ENCODE measurements at regions not wholly inside any gene's neighbourhood (a gene's known extent, or its start where the extent isn't known, plus 50 kb on each side); places are given as distances from the start of the nearest gene placed in this dataset.

GRCh38 chr21:38702196-38702595 is 103.5 kb upstream of the ETS2 start:
- no peak for DNase-seq (ENCODE audit: low spot score)

GRCh38 chr21:38709876-38710275 is 95.9 kb upstream of the ETS2 start:
- DNase-seq (ENCODE audit: low spot score): no peak

DNA sequence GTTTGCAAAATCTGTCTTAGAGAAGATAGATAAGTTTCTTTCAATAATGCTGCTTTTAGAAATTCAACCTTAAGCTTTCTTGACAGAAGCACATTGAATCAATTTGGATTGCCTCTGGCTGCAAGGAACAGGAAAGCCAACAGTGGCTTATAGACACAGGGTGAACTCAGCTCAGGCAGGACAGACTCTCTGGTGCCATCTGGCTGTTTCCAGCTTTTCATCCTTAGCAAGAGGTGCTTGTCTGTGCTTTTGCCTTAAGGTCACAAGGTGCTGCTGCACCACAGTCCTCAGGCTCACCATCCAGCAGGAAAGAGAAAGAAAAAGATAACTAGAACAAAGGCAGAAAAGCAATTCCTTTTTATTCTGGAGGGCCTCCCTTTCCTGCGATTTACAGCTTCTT is 93.7 kb upstream of the ETS2 start:
- peak; percentile 29 for DNase-seq (ENCODE audit: low spot score)

GRCh38 chr21:38712664-38713063 is 93.1 kb upstream of the ETS2 start:
- no peak for DNase-seq (ENCODE audit: low spot score)

DNA sequence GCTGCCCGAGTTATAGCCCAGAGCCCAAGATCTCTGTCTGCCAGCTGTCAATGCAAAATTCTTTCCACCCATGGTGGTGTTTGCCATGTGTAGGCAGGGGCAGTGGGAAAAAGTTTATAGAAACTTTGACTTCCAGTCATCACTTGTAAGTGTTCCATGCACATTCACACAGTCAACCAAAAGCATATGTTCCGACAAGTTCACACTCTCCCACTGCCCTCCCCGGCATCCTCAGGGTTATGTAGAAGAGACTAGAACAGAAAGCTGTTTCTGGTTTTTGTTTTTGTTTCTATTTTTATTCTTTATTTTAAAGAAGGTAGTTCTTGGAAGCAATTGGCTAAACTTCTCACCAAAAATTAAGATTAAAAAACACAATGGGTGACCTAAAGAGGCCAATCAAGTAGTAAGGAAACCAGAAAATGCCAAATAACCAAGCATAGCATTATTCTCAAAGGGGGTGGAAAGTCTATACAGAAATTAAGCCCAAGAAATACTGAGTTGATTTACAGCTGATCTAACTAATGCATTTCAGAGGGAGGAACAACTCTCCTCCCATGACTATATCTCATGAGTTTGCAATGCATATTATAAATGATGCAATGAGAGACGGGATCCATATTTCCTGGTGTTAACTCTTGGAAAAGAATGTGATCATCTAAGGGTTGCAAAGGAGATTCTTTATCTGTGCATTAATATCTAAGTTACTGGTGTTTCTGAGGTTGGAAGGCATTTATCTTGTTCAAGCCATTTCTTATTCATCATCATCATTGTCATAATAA is 91.5 kb upstream of the ETS2 start:
- DNase-seq (ENCODE audit: low spot score): no peak

DNA sequence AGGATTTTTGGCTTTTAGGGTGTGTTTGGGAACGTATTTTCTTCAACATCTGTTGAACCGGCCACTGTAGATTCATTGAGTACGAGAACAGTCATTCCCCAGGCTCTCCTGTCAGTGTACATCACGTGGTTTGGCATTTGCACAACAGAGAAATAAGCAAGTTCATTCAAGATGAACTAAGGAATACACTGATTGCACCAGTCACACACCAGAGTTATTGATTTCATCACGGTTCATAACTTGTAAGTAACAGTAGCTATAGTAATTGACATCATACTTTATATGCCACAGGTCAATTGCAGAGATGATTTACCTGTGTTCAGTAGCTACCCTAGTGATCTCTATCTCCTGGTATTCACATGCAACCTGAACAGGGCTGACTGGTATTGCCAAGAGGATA is 90.7 kb upstream of the ETS2 start:
- no peak for DNase-seq (ENCODE audit: low spot score)

DNA sequence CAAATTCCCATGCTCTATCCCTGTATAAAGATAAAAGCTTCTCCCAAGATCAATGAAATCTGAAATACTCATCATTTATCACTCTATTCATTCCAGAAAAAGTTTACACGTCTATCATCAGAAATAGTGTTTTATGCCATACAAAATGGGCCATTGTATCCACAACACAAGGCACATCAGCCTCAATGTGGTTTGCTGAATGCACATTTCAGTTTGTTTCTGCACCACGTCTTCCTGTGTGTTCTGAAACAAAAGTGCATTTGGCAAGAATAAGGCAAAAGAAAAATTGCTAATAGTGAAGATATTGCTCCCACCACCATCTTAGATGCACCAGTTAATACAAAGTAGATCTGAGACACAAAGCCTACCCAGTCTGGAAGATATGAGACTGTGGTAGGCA is 89.6 kb upstream of the ETS2 start:
- DNase-seq (ENCODE audit: low spot score): no peak

GRCh38 chr21:38716942-38717341 is 88.8 kb upstream of the ETS2 start:
- DNase-seq (ENCODE audit: low spot score): no peak

GRCh38 chr21:38718481-38718880 is 87.2 kb upstream of the ETS2 start:
- DNase-seq (ENCODE audit: low spot score): no peak

GRCh38 chr21:38720074-38720473 is 85.7 kb upstream of the ETS2 start:
- no peak for DNase-seq (ENCODE audit: low spot score)

- no peak for DNase-seq (ENCODE audit: low spot score)
These were observed 84.7 kb upstream of the ETS2 start for GRCh38 chr21:38721055-38721454.

GRCh38 chr21:38721958-38722357 is 83.8 kb upstream of the ETS2 start:
- no peak for DNase-seq (ENCODE audit: low spot score)

DNA sequence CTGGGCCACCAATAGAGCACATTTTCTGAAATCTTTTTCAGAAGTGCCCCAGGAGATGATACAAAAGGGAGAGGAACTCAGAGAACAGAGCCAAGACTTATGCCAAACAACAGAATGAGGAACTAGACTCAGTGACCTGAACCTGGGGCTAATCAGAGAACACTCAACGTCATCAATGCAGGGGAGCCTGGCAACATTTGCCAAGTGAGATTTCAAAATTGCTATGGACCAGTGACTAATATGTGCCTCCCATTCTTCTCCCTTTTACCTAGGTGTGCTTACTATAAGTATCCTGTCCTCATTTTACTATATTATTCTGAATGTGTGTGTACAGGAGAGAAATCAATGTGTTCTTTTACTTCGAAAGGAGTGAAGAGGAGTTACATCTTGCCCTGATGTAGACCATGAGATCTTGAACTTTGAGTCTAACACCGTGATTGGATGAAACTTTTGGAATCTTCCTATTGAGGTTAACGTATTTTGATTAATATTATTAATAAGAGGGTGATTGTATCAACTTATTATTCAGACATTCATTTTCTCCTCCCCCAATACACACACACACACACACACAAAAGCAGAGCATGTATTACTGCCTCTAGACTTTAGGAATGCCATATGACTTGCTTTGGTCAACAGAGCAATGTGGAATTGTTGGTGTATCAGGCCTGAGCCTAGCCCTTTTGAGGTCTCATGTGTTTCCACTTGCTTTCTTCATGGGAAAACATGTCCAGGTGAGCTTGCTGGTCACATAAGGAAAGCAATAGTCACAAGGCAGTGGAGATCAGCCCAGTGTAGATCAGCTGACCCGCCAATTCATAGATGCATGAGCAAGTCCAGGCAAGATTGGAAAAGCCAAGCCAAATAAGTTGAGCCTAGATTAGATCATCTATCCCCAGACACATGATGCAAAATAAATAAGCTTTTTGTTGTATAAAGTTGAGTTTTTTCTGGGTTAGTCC is 80.3 kb upstream of the ETS2 start:
- no peak for DNase-seq (ENCODE audit: low spot score)

GRCh38 chr21:38726482-38726881 is 79.2 kb upstream of the ETS2 start:
- no peak for DNase-seq (ENCODE audit: low spot score)

DNA sequence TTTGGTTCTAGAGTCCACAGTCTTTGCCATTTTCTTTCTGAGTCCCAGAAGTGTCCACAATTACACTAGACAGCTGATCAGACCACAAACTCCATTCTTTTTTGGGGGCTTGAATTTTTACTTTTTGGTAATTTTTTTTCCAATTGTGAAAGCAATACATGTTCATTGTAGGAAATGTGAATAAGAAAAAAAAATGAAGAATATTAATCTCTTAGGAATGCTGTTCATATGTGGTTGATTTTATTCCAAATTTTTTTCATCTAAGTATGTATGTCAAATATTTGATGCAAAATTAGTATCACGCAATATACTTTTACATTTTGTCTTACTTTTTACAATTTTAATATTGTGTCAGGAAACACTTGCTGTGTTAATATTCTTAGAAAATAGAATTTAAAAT is 76.4 kb upstream of the ETS2 start:
- DNase-seq (ENCODE audit: low spot score): no peak

- no peak for DNase-seq (ENCODE audit: low spot score)
These were observed 75.9 kb upstream of the ETS2 start for GRCh38 chr21:38729754-38730379.

DNA sequence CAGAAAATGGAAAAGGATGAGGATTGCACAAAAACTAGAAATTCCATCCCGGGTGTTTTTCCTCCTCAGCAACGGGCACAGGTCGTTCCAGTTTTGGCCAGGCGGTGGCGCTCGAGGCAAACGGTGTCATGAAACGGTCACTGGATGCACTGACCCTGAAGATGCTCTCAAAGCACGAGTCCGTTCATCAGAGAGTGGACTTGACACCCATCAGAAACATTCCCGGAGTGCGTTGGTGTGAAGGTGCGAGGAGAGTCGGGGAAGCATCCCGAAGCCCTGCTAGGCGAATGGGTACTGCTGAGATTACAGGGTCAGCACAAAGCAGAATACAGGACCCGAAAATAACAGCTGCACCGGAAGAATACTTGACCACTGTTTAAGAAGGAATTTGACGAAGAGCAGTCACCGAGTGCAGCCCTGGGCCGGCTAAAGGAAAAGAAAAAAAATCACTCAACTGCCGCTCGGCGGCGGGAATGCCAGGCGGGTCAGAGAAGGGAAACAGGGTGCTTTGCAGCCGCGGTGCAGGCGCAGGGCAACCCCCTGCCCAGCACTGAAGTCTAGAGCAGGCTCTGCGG is 71.7 kb upstream of the ETS2 start:
- DNase-seq (ENCODE audit: low spot score): peak; percentile 76

GRCh38 chr21:38734646-38735365 is 70.9 kb upstream of the ETS2 start:
- no peak for DNase-seq (ENCODE audit: low spot score)

DNA sequence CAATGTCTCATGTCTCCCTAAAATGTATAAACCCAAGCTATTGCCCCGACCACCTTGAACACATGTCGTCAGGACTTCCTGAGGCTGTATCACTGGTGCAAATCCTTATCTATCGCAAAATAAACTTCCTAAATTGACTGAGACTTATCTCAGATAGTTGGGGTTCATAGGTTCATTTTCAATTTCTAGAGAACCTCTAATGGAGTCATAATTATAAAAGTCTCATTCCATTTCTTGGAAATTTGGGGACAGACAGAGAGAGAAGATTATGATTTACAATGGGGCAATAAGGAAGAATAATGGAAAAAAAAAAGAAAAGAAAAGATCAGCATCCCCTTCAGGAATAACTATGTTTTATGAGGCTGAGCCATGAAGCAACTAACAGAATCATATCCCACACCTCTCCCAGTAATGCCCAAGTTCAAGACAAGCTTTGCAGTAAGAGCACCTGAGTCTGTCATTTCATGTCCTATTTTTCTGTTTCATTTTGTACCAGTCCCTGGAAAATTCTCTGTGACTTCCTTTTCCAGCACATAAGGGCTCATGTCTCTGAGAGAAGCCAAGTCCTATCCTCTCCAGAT is 70.0 kb upstream of the ETS2 start:
- DNase-seq (ENCODE audit: low spot score): no peak

- no peak for DNase-seq (ENCODE audit: low spot score)
These were observed 65.6 kb upstream of the ETS2 start for GRCh38 chr21:38740090-38740489.

Measured in hepatic stellate cell (primary cell).